NCI-H345 treated with DMSO at 0.1 percent for 48 hours (cell line): ENCODE measurements at regions not wholly inside any gene's neighbourhood (a gene's known extent, or its start where the extent isn't known, plus 50 kb on each side); places are given as distances from the start of the nearest gene placed in this dataset.
"Not testable (repeated sequence)": the region's sequence is repeated elsewhere in the genome, so short reads cannot be mapped to it uniquely, and the experiment has no call there.

ENCODE experiments used
- DNase-seq: peaks from one replicate; lab custom pipeline; 2025; ENCODE audit not compliant: unreplicated experiment; lab: John Stamatoyannopoulos, UW

DNA sequence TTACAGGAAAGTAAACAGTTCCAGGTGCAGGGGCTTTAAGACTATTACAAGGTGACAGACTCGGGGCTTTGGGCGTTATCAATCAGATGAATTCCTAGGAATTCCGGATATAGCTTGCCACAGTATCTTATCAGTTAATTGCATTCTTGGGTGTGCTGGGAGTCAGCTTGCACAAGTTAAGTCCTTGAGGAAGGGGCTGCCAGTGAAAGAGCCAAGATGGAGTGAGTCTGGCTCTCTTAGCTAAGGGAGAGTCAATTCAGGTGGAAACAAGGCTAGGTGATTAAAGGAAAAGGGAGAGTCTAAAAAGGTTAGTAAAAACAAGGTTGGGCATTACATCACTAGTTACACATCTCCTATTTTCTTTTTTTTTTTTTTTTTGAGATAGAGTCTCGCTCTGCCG is 199.8 kb upstream of the PRSS16 start:
- DNase-seq, result not testable (repeated sequence)

DNA sequence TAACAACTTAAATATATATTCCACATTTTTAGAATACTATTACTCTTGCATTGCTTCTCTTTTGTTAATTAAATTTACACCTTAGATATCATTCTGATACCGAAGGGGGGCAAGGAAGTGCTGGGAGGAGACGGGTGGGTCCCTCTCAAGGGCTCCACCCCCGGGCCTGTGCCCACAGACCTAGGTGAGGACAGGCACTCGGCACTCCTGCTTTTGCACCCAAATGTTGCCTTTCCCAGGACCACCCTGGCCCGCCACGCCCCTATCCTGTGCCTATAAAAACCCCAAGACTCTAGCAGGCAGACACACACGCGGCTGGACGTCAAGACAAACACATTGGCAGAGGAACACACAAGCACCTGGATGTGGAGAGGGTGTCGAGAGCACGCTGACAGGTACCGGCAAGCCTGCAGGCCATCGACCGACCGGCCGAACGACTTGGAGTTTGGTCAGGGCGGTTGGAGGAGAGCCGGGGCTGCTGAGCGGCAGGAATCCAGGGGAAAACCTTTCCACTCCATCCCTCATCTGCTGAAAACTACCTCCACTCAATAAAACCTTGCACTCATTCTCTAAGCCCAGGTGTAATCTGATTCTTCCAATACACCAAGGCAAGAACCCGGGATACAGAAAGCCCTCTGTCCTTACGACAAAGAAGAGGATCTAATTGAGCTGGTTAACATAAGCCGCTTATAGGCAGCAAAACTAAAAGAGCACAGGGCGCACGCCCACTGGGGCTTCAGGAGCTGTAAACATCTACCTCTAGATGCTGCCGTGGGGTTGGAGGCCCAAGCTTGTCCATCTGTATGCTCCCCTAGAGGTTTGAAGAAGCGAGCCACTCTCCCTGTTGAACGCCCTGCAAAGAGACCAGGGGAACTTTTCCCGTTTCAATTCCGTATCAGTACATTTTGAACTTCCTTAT is 197.4 kb upstream of the PRSS16 start:
- no peak for DNase-seq

DNA sequence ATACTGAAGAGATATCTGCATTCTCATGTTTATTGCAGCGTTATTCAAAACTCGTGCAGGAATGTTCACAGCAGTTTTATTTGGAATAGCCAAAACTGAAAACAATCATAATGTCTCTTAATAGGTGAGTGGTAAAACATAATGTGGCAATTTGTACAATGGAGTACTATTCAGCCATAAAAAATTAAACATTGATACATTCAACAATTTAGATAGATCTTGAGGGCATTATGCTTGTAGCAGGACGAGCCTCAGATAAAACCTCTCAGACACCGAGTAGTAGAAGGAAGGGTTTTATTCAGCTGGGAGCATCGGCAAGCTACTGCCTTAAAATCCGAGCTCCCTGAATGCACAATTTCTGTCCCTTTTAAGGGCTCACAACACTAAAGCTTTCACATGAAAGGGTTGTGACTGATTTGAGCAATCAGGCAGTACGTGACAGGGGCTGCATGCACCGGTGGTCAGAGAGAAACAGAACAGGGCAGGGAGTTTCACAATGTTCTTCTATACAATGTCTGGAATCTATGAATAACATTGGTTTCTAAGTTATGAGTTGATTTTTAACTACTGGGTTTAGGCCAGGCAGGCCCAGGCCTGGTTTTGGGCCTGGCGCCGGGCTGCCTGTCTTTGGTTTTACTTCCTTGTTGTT is 195.3 kb upstream of the PRSS16 start:
- DNase-seq, result not testable (repeated sequence)

DNA sequence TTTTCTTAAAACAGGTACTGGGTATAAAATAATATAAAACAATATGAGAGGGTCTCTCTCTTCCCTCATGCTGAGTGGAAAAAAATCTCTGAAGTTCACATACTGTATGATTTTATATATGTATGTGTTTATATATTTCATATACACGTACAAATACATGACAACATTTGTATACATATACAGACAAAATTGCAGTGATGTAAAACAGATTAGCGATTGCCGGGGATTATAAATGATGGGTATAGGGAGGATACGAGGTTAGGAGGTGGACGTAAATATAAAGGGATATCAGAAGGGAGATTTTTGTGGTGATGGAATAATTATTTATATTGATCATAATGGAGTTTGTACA is 194.8 kb upstream of the PRSS16 start:
- no peak for DNase-seq

DNA sequence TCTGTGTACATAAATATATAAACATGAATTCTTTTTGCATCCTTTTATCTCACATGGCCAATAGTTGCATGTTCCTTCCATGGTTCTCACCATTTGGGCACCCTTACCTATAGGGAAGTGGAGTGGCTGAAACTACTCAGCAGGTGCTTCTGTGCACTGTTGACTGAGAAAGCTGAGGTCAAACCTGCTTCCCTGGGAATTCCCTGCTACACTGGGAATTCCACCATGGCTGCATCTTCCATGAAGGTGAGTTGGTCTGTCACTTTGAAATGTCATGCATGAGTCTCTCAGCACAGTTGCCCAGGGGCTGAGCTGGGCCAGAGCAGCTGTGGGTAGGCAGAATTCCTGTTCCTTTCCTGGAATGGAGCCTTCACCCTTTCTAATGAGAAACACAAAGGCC is 193.8 kb upstream of the PRSS16 start:
- no peak for DNase-seq

DNA sequence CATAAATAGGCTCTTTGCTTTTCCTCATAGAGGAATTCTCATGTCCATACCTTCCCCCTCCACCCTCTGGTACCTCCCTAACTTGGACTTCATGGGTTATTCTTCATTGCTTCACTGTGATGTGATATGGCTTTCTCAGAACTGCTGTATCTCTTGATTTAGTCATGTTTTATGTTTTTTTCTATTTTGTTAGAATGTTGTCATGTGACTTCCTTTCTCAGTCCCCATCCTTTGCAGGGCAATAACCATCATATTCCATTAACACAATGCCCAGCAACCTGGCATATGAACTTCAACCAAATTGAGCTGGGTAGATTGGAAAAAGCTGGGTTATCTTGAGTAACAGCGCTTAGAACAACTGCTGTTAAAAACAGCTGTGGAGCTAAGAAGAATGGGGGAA is 190.9 kb upstream of the PRSS16 start:
- no peak for DNase-seq

DNA sequence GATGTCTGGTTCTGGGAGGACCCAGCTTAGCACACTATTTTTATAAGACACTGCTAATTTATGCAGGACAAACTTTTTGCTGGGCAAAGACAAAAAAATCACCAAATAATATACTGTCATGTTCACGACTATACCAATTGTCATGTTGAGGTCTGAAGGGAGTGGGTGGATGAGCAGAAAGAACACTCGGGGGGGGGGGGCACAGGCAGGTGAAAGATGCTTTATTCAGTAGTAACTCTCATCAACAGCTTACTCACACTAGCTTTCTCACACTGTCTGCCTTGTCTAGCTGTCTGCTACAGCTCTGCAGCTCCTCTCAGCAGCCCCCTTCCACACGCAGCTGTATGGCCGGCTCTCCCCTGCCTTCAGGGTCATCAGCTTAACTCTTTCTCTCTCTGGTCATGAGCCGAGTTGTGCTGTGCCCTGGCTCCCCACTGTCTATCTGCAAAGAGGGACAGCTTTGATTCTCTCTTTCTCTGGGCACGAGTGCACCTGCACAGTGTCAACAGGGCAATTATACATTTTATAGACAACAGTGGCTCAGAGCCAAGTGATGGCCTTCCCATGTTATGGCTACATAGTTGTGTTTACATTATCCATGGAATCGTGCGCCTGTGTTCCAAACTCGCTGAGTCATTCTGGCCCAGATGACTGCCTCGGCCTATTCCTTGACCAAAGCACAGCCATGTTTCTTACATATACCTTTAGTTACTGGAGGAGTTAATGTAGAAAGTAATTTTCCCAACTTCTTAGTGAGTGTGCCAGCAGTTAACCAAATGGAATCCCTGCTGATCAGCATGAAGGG is 187.7 kb upstream of the PRSS16 start:
- DNase-seq, result peak; percentile 78

DNA sequence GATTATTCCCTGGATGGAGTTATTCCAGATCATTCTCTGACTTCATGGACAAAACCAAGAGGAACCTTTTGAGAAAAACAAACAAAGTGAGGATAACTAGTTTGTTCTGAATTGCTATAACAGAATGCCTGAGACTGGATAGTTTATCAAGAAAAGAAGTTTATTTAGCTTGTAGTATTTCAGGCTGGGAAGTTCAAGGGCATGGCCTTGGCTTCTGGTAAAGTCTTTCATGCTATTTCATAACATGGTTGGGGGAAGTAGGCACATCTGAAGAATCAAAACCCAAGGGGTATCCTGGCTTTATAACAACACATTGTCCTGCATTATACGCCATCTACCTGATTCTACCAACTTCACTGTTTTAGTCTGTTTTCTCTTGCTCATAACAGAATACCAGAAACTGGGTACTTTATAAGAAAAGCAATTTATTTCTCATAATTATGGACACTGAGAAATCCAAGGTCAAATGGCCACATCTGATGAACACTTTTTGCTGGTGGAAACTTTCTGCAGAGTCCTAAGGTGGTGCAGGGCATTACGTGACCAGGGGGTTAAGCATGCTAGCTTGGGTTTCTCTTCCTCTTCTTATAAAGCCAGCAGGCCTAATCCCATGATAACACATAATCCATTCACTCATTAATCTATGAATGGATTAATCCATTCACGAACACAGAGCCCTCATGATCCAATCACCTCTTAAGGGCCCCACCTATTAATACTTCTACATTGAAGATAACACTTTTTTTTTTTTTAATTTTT is 186.1 kb upstream of the PRSS16 start:
- DNase-seq, result no peak

DNA sequence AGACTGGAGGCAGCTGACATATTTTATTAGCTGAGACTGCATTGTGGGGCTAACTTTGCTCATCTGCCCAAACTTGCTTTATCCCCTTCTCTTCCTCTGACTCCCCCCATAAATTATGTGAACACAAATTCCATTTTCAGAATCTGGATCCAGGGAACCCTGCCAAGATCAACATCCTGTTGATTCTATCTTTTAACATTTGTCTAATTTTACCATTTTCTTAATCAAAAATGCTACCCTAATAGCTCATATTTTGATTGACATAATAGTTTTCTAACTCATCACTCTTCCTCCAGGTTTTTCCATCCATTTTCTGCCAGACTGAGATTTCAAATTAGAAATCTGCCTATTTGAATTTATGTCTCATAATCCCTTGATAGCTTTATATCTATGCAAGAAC is 184.7 kb upstream of the PRSS16 start:
- DNase-seq, result no peak

DNA sequence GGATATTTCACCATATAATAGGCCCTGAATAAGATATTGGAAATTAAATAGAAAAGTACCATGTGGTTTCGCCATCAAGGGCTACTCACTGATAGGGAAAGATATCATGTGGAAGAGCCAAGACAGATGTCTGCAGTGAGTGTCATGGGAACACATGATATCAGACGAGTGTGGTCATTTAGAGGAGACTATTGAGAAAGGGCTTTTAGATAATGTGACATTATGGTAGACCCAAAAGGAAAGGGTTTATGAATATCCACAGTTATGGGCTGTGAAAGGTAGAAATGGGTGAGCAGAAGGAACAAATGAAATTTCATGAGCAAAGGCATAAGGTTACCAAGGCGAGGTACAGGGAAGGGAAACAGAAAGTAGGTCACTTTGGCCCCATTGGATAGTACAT is 182.3 kb upstream of the PRSS16 start:
- DNase-seq, result no peak

DNA sequence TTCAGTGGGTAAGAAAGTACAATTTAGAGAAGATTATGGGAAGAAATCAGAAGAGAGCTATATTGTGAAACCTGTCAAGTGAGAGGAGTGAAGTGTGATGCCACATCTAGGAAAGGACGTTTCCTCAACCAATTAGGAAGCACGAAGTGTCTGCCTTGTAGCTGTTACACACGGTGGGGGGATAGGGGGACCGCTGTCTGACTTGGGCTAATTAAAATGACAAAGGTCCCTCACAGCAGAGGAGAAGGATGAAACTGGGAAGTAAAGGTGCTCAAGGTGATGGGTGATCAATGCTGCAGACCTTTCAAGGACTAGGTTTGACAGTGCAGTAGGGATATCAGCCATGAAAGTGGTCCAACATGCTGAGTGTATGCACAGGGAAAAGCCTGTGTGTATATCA is 181.1 kb upstream of the PRSS16 start:
- DNase-seq, result no peak

DNA sequence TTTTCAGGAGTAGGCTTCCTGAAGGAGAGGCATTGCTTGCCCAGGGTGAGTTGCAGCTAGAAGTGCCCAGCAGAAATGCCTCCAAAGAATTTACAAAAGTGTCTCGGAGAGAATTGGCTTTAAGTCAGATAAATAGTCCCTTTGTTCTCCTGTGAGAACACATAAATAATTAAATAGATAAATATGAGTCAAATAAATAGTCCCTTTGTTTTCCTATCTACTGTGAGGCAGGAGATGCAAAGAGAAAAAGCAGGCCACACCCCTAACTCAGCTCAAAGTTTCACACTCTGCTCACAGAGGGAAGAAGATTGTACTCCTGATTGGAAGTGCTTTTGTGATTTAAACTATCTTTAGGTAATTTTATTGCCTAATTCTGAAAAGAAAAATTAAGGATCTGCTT is 180.7 kb upstream of the PRSS16 start:
- DNase-seq, result no peak

DNA sequence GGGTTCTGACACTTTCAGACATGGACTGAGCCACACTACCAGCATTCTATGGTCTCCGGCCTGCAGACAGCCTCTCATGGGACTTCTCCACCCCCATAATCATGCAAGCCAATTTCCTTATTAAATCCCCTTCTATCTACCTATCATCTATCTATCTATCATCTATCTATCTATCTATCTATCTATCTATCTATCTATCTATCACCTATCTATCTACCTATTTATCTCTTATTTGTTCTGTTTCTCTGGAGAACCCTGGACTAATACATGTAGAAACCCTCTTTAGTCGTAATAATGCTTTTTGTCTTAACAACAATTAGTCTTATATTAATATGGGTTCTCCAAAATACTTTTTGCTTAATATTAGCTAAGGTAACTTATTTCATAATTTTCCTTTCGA is 174.1 kb upstream of the PRSS16 start:
- no peak for DNase-seq

DNA sequence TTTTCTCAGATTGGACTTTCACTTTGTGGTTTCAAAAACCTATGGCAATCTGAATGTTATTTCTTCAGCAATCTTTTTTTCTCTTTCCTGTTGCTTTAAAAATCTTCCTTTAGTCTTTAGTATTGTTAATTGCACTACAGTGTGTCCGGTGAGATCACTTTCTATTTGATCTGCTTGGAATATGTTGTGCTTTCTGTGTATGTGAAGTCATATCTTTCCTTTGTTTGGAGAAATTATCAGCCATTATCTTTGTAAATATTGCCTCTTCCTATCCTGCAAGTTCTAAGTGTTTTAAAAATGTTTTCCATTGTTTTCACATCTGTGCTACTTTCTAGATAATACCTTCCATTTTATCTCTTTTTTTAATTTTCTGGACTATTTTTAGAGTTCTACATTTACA is 171.4 kb upstream of the PRSS16 start:
- DNase-seq, result no peak

DNA sequence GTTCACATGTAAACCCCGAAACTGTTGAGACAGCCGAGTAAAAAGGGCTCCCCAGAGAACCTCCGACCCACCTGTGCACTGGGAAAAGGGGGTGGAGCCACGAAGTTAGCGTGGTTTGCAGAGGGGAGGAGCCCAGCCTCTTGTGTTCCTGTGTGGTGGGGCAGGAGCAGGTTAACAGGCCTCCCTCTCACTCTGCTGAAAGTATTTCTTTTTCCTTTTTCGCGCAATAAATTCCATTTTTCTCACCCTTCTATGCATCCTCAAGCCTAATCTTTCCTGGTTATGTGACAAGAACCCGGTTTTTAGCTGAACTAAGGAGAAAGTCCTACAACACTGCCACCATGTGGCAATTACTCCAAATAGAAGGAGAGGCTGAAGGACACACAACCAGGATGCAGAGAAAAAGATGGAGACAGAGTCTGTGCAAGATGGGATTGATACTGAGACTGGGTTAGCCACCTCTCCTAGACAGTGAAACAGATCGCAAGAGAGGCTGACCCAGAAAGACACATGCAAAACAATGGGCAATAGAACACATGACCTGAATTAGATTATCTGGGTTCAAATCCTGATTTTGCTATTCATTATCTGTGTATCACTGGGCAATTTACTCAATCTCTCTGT is 168.7 kb upstream of the PRSS16 start:
- peak; percentile 96 for DNase-seq

DNA sequence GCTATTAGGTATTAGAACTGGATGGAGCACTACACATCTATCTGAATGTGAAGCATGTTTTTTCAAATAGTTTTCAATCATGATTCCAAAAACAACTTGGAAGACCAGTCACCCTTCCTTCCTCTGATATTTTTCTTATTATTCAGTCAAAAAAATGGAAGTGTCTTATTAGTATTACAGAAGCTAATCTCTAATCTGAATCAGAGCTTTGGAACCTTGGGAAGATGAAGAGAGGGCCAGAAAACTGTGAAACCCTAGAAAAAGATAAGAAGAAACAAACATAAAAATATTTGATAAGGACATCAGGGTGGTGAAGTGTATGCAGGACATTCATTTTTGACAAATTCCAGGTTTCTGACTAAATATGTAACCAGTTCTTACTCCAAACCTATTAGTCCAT is 166.3 kb upstream of the PRSS16 start:
- no peak for DNase-seq

DNA sequence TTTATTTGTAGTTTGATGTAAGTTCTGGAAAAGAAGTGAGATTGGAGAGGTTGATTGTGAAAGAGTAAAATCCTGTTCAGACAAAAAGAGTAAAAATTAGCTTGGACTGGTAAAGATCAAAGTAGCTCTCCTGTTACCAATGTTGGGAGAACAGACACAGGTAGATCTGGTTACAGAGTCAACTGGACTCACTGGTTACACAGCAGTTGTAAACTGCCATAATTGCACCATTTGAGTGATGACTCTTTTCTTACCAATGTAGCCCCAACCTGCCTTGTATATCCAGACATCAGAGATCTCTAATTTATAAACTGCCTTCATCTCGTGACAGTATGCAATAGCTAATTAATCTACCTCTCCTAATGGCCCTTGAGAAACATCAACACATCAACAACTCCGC is 165.6 kb upstream of the PRSS16 start:
- DNase-seq, result no peak

DNA sequence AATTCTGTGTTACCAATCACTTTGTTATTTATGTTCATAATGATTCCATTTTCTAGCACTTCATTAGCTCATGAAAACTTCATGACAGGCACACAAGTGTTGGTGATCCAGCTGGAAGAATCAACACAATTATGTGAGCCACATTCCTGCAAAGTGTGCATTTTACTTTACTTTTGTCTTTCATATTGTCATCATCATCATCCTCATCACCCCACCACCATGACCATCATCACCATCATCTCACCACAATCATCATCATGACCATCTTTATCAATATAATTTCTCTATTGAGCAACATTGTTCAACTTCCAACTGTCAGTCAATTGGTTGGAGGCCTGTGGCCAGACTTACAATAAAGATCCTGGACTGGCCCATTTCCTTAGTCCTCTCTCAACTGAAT is 159.4 kb upstream of the PRSS16 start:
- no peak for DNase-seq

DNA sequence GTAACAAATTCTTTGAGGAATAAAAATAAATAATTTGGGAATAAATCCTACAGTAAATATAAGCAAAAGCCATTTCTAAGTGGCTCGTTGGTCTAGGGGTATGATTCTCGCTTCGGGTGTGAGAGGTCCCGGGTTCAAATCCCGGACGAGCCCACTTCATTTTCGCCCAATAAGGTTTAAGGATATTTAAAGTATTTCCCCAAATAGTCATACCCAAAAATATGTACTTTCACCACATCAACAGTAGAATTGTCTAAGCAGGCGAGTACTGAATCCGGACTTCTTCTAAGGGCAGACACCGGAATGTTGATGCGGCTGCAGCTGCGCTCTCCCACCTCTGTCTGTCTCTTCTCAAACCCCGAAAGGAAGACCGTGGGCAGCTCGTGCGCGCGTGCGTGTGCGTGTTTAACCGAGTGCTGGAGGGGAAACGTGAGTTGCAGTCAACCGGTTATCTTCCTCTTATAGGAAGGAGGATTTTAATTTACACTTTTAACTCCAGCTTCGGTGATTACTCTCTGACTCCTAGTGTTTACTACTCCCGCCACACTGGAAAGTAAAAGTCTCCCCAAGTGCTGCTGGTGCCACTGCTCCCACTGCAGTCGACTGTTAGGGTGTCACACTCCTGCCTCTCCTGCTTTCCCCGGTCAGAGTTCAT is 155.7 kb upstream of the PRSS16 start:
- peak; percentile 45 for DNase-seq

DNA sequence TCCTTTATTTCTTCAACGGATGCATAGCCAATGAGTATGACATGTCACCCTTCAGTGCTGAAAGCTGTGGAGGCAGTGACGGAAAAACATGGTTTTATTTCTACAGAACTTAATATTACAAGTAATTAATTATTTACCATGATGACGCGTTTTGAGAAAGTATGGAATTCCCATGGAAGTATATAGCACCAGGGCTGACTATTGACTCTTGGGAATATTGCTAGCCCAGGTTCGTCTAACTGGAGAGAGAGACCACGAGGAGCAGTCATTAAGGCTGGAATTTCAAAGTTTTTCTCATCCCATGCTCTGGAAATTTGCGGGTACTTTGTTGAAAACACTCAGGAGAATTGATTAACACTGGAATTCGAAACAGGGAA is 155.2 kb upstream of the PRSS16 start:
- DNase-seq, result no peak
